MM.1S (cell line): ENCODE measurements at regions not wholly inside any gene's neighbourhood (a gene's known extent, or its start where the extent isn't known, plus 50 kb on each side); places are given as distances from the start of the nearest gene placed in this dataset.
"Not testable (repeated sequence)": the region's sequence is repeated elsewhere in the genome, so short reads cannot be mapped to it uniquely, and the experiment has no call there.

Experiments used
- EZH2 ChIP-seq: fragments of 300-600 bp; sonication (generic); optimal IDR thresholded peaks from 2 replicates; pipeline ENCODE3; 2017; ENCODE audit warnings: low read depth, mild to moderate bottlenecking, antibody characterized with exemption, low read length, mixed read lengths
- TF ChIP-seq, protein P1 (sequence below): fragments of 300-600 bp; sonication (generic); IDR thresholded peaks from 2 replicates; pipeline ENCODE4 v1.5.1; 2016; ENCODE audit warnings: antibody characterized with exemption, low read length, mixed read lengths

DNA sequence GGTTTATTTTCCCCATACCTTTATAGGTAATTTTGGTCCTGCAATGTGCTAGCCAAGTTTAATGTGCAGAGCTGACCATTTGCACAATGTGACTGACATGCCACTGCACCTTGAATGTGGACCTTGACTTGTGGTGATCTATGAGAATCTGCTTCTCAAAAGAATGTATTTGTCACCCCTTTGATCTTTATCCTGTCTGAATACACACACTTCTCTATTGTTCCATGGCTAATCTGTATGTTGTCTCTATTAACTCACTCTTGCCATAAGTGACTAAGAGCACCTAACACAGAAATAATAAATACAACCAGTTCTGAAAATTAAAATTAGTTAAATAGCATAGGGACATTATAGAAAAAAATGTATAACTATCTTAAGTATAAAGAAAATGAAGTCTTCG, 1447.6 kb downstream of the RPIA start:
- not testable (repeated sequence) for TF ChIP-seq EZH2
- TF ChIP-seq, protein P1, sequence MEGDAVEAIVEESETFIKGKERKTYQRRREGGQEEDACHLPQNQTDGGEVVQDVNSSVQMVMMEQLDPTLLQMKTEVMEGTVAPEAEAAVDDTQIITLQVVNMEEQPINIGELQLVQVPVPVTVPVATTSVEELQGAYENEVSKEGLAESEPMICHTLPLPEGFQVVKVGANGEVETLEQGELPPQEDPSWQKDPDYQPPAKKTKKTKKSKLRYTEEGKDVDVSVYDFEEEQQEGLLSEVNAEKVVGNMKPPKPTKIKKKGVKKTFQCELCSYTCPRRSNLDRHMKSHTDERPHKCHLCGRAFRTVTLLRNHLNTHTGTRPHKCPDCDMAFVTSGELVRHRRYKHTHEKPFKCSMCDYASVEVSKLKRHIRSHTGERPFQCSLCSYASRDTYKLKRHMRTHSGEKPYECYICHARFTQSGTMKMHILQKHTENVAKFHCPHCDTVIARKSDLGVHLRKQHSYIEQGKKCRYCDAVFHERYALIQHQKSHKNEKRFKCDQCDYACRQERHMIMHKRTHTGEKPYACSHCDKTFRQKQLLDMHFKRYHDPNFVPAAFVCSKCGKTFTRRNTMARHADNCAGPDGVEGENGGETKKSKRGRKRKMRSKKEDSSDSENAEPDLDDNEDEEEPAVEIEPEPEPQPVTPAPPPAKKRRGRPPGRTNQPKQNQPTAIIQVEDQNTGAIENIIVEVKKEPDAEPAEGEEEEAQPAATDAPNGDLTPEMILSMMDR, result not testable (repeated sequence)
